HL-60 (cell line): ENCODE measurements at regions not wholly inside any gene's neighbourhood (a gene's known extent, or its start where the extent isn't known, plus 50 kb on each side); places are given as distances from the start of the nearest gene placed in this dataset.

ENCODE experiments used
- DNase-seq, 2 experiments: peaks; one replicate each; pipeline ENCODE4 v3.0.0-alpha.2; 2010 to 2020; ENCODE audit warnings: low read depth in 1 of 2, low spot score in 1 of 2
- H3K27ac ChIP-seq: fragments of 250-450 bp; sonication (Bioruptor Pico); replicated peaks from 2 replicates; pipeline ENCODE4 v1.5.1; 2020; ENCODE audit warnings: mild to moderate bottlenecking, moderate library complexity
- H3K27me3 ChIP-seq: fragments of 250-450 bp; sonication (Bioruptor Pico); 2 replicates; pipeline ENCODE4 v1.5.1; 2021; ENCODE audit warnings: mild to moderate bottlenecking, moderate library complexity; ENCODE audit not compliant: insufficient read depth, poor library complexity, severe bottlenecking
- H3K4me3 ChIP-seq: replicated peaks from 2 replicates; pipeline ENCODE4 v1.5.1; 2011; ENCODE audit warnings: mild to moderate bottlenecking, control low read depth, low read length; ENCODE audit not compliant: insufficient read depth
- GABPA ChIP-seq: IDR thresholded peaks from 2 replicates; pipeline ENCODE4 v1.6.1; 2012; ENCODE audit warnings: low read depth
- POLR2AphosphoS5 ChIP-seq: IDR thresholded peaks from 2 replicates; pipeline ENCODE4 v1.6.1; 2012; ENCODE audit warnings: low read depth
- SPI1 ChIP-seq: IDR thresholded peaks from 2 replicates; pipeline ENCODE4 v1.6.1; 2012; ENCODE audit warnings: low read depth, mild to moderate bottlenecking, borderline replicate concordance
- TF ChIP-seq, protein P1 (sequence below): IDR thresholded peaks from 2 replicates; pipeline ENCODE4 v1.6.1; 2012; ENCODE audit warnings: low read depth; ENCODE audit not compliant: insufficient replicate concordance
- TF ChIP-seq, protein P2 (sequence below): IDR thresholded peaks from one replicate; pipeline ENCODE4 v1.5.1; 2011; ENCODE audit warnings: low read length, control low read depth, inconsistent platforms; ENCODE audit not compliant: insufficient read depth

DNA sequence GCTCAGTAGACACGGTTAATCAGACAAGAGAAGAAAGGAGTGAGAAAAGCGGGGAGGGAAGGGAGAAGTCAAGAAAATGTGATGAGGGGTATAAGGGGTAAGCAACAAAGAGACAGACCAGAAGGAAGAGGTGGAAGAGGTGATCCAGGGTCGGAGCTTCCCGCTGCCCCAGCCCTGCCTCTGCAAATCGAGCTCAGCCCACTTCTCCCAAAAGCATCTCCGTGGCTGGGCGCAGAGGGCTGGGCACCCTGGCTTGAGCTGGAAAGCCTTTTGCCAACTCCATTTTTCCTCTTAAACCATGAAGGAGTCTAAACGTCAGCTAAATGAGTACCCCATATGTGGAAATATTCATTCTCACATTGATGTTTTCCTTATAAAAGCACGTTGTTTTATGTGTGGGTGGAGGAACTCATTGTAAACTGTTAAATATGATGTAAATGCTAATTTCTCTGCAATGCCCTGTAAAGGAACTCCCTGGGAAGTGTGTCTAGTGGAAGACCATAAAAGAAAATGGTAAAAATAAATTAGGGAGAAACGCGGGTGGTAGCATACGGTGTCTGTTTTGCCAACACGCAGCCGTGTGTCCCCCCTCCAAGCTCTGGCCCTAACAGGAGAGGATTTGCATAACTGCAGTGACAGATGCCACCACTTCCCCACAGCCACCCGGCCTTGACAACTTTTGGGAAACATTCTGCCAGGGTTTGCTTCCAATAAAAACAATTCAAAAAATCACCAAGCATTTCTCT is 55.2 kb upstream of the MAFB start:
- no peak overlapping the region for H3K4me3 ChIP-seq
- no peak overlapping the region for H3K27ac ChIP-seq
- peaks cover 17% of the 10 kb centered on the region for H3K27me3 ChIP-seq
- TF ChIP-seq, protein P1, sequence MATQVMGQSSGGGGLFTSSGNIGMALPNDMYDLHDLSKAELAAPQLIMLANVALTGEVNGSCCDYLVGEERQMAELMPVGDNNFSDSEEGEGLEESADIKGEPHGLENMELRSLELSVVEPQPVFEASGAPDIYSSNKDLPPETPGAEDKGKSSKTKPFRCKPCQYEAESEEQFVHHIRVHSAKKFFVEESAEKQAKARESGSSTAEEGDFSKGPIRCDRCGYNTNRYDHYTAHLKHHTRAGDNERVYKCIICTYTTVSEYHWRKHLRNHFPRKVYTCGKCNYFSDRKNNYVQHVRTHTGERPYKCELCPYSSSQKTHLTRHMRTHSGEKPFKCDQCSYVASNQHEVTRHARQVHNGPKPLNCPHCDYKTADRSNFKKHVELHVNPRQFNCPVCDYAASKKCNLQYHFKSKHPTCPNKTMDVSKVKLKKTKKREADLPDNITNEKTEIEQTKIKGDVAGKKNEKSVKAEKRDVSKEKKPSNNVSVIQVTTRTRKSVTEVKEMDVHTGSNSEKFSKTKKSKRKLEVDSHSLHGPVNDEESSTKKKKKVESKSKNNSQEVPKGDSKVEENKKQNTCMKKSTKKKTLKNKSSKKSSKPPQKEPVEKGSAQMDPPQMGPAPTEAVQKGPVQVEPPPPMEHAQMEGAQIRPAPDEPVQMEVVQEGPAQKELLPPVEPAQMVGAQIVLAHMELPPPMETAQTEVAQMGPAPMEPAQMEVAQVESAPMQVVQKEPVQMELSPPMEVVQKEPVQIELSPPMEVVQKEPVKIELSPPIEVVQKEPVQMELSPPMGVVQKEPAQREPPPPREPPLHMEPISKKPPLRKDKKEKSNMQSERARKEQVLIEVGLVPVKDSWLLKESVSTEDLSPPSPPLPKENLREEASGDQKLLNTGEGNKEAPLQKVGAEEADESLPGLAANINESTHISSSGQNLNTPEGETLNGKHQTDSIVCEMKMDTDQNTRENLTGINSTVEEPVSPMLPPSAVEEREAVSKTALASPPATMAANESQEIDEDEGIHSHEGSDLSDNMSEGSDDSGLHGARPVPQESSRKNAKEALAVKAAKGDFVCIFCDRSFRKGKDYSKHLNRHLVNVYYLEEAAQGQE = no peak
- TF ChIP-seq GABPA = no peak
- TF ChIP-seq, protein P2, sequence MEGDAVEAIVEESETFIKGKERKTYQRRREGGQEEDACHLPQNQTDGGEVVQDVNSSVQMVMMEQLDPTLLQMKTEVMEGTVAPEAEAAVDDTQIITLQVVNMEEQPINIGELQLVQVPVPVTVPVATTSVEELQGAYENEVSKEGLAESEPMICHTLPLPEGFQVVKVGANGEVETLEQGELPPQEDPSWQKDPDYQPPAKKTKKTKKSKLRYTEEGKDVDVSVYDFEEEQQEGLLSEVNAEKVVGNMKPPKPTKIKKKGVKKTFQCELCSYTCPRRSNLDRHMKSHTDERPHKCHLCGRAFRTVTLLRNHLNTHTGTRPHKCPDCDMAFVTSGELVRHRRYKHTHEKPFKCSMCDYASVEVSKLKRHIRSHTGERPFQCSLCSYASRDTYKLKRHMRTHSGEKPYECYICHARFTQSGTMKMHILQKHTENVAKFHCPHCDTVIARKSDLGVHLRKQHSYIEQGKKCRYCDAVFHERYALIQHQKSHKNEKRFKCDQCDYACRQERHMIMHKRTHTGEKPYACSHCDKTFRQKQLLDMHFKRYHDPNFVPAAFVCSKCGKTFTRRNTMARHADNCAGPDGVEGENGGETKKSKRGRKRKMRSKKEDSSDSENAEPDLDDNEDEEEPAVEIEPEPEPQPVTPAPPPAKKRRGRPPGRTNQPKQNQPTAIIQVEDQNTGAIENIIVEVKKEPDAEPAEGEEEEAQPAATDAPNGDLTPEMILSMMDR = no peak
- TF ChIP-seq SPI1 = no peak
- TF ChIP-seq POLR2AphosphoS5 = no peak
- DNase-seq = no peak

DNA sequence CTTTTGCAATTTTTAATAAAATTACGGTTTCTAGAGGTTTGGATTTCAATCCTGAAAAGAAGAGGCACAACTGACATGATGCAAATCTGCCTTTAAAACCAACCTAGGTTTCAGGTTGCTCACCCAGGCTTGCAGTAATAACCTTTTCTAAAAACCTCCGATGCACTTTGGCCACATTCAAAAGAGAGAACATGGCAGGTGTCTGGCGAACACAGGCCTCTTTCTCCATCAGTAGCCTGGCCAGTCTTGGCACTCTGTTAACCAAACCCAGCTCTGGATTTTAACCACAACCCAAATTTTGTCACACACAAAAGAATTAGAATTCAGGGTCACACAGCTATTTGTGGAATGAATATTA is 55.8 kb upstream of the MAFB start:
- TF ChIP-seq GABPA (no peak), POLR2AphosphoS5 (no peak), SPI1 (no peak)
- TF ChIP-seq, protein P1 = no peak
- TF ChIP-seq, protein P2 = no peak
- Histone ChIP-seq H3K27me3 (peaks cover 17% of the 10 kb centered on the region), H3K27ac (no peak overlapping the region), H3K4me3 (no peak overlapping the region)
- no peak for DNase-seq

DNA sequence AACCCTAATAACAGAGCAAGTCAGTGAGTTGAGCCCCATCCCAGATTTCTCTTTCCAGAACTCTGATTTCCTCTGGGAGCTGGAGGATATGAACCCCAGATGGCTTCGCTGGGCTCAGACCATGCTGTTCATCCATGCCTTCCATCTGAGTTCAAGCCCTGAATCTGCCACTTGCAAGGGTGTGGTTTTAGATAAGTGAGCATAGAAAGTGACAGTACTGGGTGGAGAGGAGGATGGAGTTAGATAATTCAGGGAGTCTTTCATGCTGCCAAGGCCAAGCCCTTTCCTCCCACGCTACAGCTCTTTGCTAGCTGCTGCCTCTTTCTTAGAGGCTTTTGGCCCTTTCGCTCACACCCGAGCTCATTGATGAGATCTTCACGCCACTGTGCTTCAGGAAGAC is 57.2 kb upstream of the MAFB start:
- Histone ChIP-seq H3K27me3 (peaks cover 17% of the 10 kb centered on the region), H3K27ac (no peak overlapping the region), H3K4me3 (no peak overlapping the region)
- TF ChIP-seq, protein P1 = no peak
- TF ChIP-seq, protein P2 = no peak
- no peak for TF ChIP-seq SPI1
- no peak for TF ChIP-seq GABPA
- TF ChIP-seq POLR2AphosphoS5 = no peak
- no peak for DNase-seq
